Natural killer cell (primary cell): ENCODE measurements at regions not wholly inside any gene's neighbourhood (a gene's known extent, or its start where the extent isn't known, plus 50 kb on each side); places are given as distances from the start of the nearest gene placed in this dataset.

Experiments used
- ATAC-seq, 3 donors: fragments of 150-1000 bp in 2 of 3; fragments of 200-7000 bp in 1 of 3; cut with Tn5 transposase; 1 replicate in 1 of 3; 2 replicates in 2 of 3; pipeline ENCODE4 v1.10.0; 2021; ENCODE audit warnings: mild to moderate bottlenecking in 2 of 3, moderate library complexity in 2 of 3
- DNase-seq, 2 donors: peaks; one replicate each; pipeline versions ENCODE4 v3.0.0 to v3.0.0-alpha.2; 2013 to 2021; ENCODE audit warnings: mixed read lengths in 1 of 2
- H3K27ac ChIP-seq: one replicate; pipeline ENCODE4 v1.5.1; 2013; ENCODE audit warnings: mild to moderate bottlenecking, low read length
- H3K27me3 ChIP-seq: one replicate; pipeline ENCODE4 v1.6.1; 2013; ENCODE audit warnings: low read length; ENCODE audit not compliant: control insufficient read depth, insufficient read depth
- H3K36me3 ChIP-seq: one replicate; pipeline ENCODE4 v1.6.1; 2013; ENCODE audit warnings: low read length; ENCODE audit not compliant: control insufficient read depth, insufficient read depth
- H3K4me1 ChIP-seq: one replicate; pipeline ENCODE4 v1.6.1; 2013; ENCODE audit warnings: low read length; ENCODE audit not compliant: control insufficient read depth, insufficient read depth
- H3K4me3 ChIP-seq: one replicate; pipeline ENCODE4 v1.5.1; 2013; ENCODE audit warnings: low read length
- H3K9me3 ChIP-seq: one replicate; pipeline ENCODE4 v1.6.1; 2013; ENCODE audit warnings: low read length; ENCODE audit not compliant: control insufficient read depth, insufficient read depth
- H3K27ac Mint-ChIP-seq, 2 donors: one replicate each; pipeline ENCODE4 v1.8.0; 2022; ENCODE audit warnings: mild to moderate bottlenecking in 2 of 2, mixed read lengths in 2 of 2, moderate library complexity in 1 of 2
- H3K27me3 Mint-ChIP-seq, 2 donors: one replicate each; pipeline ENCODE4 v1.8.0; 2022; ENCODE audit warnings: low read depth in 2 of 2, mixed read lengths in 2 of 2
- H3K36me3 Mint-ChIP-seq: one replicate; pipeline ENCODE4 v1.8.0; 2022; ENCODE audit warnings: mixed read lengths
- H3K4me1 Mint-ChIP-seq, 2 donors: one replicate each; pipeline ENCODE4 v1.8.0; 2022; ENCODE audit warnings: mixed read lengths in 2 of 2
- H3K4me3 Mint-ChIP-seq: one replicate; pipeline ENCODE4 v1.8.0; 2022; ENCODE audit warnings: mild to moderate bottlenecking, moderate library complexity, mixed read lengths
- H3K9me3 Mint-ChIP-seq, 2 donors: one replicate each; pipeline ENCODE4 v1.8.0; 2022; ENCODE audit warnings: mixed read lengths in 2 of 2
- CTCF ChIP-seq: fragments of 200-600 bp; IDR thresholded peaks from one replicate; pipeline ENCODE4 v1.8.0; 2022; ENCODE audit warnings: antibody characterized with exemption
- WGBS: methylation state at CpG from one replicate; pipeline ENCODE4 v1.1.7; 2013; ENCODE audit warnings: missing lambda C conversion rate; ENCODE audit not compliant: insufficient coverage; 5-methylcytosine and 5-hydroxymethylcytosine counted together
- intact Hi-C: fragments of 100-400 bp; cut with micrococcal nuclease; formaldehyde crosslinking; loops from one replicate; pipeline ENCODE4 v1.14.2; 2022

- DNase-seq (no peak), ATAC-seq (peak in 1 of 3 donors; percentile 50)
- H3K27ac Mint-ChIP-seq = no peak overlapping the region
- no peak overlapping the region for H3K4me3 Mint-ChIP-seq
- no peaks in the 10 kb centered on the region for H3K36me3 Mint-ChIP-seq
- no peaks in the 10 kb centered on the region for H3K36me3 ChIP-seq
- intact Hi-C loops = no loop called here
- H3K4me3 ChIP-seq = no peak overlapping the region
- H3K4me1 ChIP-seq = no peaks in the 10 kb centered on the region
- no peak overlapping the region for H3K27ac ChIP-seq
- no peak for TF ChIP-seq CTCF
- peaks cover 0 to 4% of the 10 kb centered on the region in 2 donors for H3K9me3 Mint-ChIP-seq
- H3K27me3 ChIP-seq = peaks cover 3% of the 10 kb centered on the region
- H3K9me3 ChIP-seq = no peaks in the 10 kb centered on the region
- WGBS = 44% methylated on average over 1 of the region's 1 CpG
- peaks cover 8 to 17% of the 10 kb centered on the region in 2 donors for H3K27me3 Mint-ChIP-seq
- no peaks in the 10 kb centered on the region for H3K4me1 Mint-ChIP-seq
Measured at GRCh38 chr5:38782180-38782835, 63.5 kb upstream of the OSMR start.

- intact Hi-C loops = no loop called here
Measured at GRCh38 chr5:38783011-38783561, 62.7 kb upstream of the OSMR start.

GRCh38 chr5:38789134-38789533 lies 56.7 kb upstream of the OSMR start:
- H3K27me3 Mint-ChIP-seq = peaks cover 0 to 3% of the 10 kb centered on the region in 2 donors

More at GRCh38 chr5:38783011-38783561, 62.7 kb upstream of the OSMR start:
- ATAC-seq (no peak), DNase-seq (no peak)
- Histone ChIP-seq H3K4me3 (no peak overlapping the region), H3K27ac (no peak overlapping the region), H3K27me3 (peaks cover 3% of the 10 kb centered on the region), H3K9me3 (no peaks in the 10 kb centered on the region), H3K36me3 (no peaks in the 10 kb centered on the region), H3K4me1 (no peaks in the 10 kb centered on the region)
- 90% methylated on average over 2 of the region's 2 CpGs for WGBS
- no peak overlapping the region for H3K4me3 Mint-ChIP-seq
- no peaks in the 10 kb centered on the region for H3K4me1 Mint-ChIP-seq
- peaks cover 5 to 12% of the 10 kb centered on the region in 2 donors for H3K27me3 Mint-ChIP-seq
- TF ChIP-seq CTCF = no peak
- H3K9me3 Mint-ChIP-seq = peaks cover 2 to 6% of the 10 kb centered on the region in 2 donors
- no peaks in the 10 kb centered on the region for H3K36me3 Mint-ChIP-seq
- H3K27ac Mint-ChIP-seq = no peak overlapping the region

More at GRCh38 chr5:38789134-38789533, 56.7 kb upstream of the OSMR start:
- Histone ChIP-seq H3K27me3 (no peaks in the 10 kb centered on the region), H3K4me1 (no peaks in the 10 kb centered on the region), H3K27ac (no peak overlapping the region), H3K36me3 (no peaks in the 10 kb centered on the region), H3K4me3 (no peak overlapping the region), H3K9me3 (no peaks in the 10 kb centered on the region)
- Mint-ChIP-seq H3K4me3 (no peak overlapping the region), H3K4me1 (no peaks in the 10 kb centered on the region), H3K27ac (no peak overlapping the region), H3K9me3 (peaks cover 2 to 4% of the 10 kb centered on the region in 2 donors), H3K36me3 (no peaks in the 10 kb centered on the region)
- ATAC-seq = no peak
- intact Hi-C loops = no loop called here
- WGBS = 94% methylated on average over 2 of the region's 2 CpGs
- TF ChIP-seq CTCF = no peak
- DNase-seq = no peak
